HG03159 (cell line): ENCODE measurements at regions not wholly inside any gene's neighbourhood (a gene's known extent, or its start where the extent isn't known, plus 50 kb on each side); places are given as distances from the start of the nearest gene placed in this dataset.

Experiments
- ATAC-seq: cut with Tn5 transposase; IDR thresholded peaks from one replicate; pipeline ENCODE4 v1.9.1; 2021; ENCODE audit warnings: mild to moderate bottlenecking, moderate library complexity; ENCODE audit not compliant: unreplicated experiment

- ATAC-seq: no peak
Observed at GRCh38 chr5:121795511-121795910, 56.2 kb upstream of the FTMT start.

GRCh38 chr5:121797681-121798518, 53.8 kb upstream of the FTMT start:
- ATAC-seq: no peak
